ENCODE measurements at regions not wholly inside any gene's neighbourhood (a gene's known extent, or its start where the extent isn't known, plus 50 kb on each side); places are given as distances from the start of the nearest gene placed in this dataset.

- Mint-ChIP-seq H3K27me3 (peaks cover 2% of the 10 kb centered on the region), H3K4me3 (no peak overlapping the region), H3K4me1 (no peaks in the 10 kb centered on the region), H3K27ac (no peak overlapping the region), H3K36me3 (no peaks in the 10 kb centered on the region), H3K9me3 (peaks cover 0 to 1% (median 0%) of the 10 kb centered on the region in 3 donors)
Observed at GRCh38 chrX:40449956-40450706, 130.6 kb upstream of the ATP6AP2 start.

- Mint-ChIP-seq H3K27me3 (peaks cover 2% of the 10 kb centered on the region), H3K27ac (no peak overlapping the region), H3K4me3 (no peak overlapping the region), H3K9me3 (peaks cover 0 to 1% (median 0%) of the 10 kb centered on the region in 3 donors), H3K36me3 (no peaks in the 10 kb centered on the region), H3K4me1 (no peaks in the 10 kb centered on the region)
Observed at GRCh38 chrX:40449396-40449795, 131.4 kb upstream of the ATP6AP2 start.

- Mint-ChIP-seq H3K27me3 (peaks cover 2% of the 10 kb centered on the region), H3K27ac (no peak overlapping the region), H3K9me3 (peaks cover 0 to 1% (median 0%) of the 10 kb centered on the region in 3 donors), H3K4me3 (no peak overlapping the region), H3K36me3 (no peaks in the 10 kb centered on the region), H3K4me1 (no peaks in the 10 kb centered on the region)
Observed at GRCh38 chrX:40448793-40449192, 132.0 kb upstream of the ATP6AP2 start.

GRCh38 chrX:40446921-40447320 is 133.8 kb upstream of the ATP6AP2 start:
- H3K9me3 Mint-ChIP-seq = peaks cover 0 to 1% (median 0%) of the 10 kb centered on the region in 3 donors
- H3K4me1 Mint-ChIP-seq = no peaks in the 10 kb centered on the region
- H3K4me3 Mint-ChIP-seq = no peak overlapping the region
- H3K27me3 Mint-ChIP-seq = no peaks in the 10 kb centered on the region
- no peak overlapping the region for H3K27ac Mint-ChIP-seq
- H3K36me3 Mint-ChIP-seq = no peaks in the 10 kb centered on the region

GRCh38 chrX:40445691-40446090 is 135.1 kb upstream of the ATP6AP2 start:
- H3K36me3 Mint-ChIP-seq = no peaks in the 10 kb centered on the region

GRCh38 chrX:40444798-40445496 is 135.8 kb upstream of the ATP6AP2 start:
- Mint-ChIP-seq H3K36me3 (no peaks in the 10 kb centered on the region), H3K27ac (no peak overlapping the region), H3K4me1 (no peaks in the 10 kb centered on the region), H3K27me3 (peaks cover 2% of the 10 kb centered on the region), H3K9me3 (peaks cover 0 to 1% (median 0%) of the 10 kb centered on the region in 3 donors), H3K4me3 (no peak overlapping the region)

More at GRCh38 chrX:40445691-40446090, 135.1 kb upstream of the ATP6AP2 start:
- Mint-ChIP-seq H3K4me1 (no peaks in the 10 kb centered on the region), H3K27me3 (peaks cover 2% of the 10 kb centered on the region), H3K27ac (no peak overlapping the region), H3K4me3 (no peak overlapping the region), H3K9me3 (peaks cover 0 to 1% (median 0%) of the 10 kb centered on the region in 3 donors)

GRCh38 chrX:40444133-40444532 is 136.6 kb upstream of the ATP6AP2 start:
- Mint-ChIP-seq H3K9me3 (peaks cover 0 to 1% (median 0%) of the 10 kb centered on the region in 3 donors), H3K27ac (no peak overlapping the region), H3K4me1 (no peaks in the 10 kb centered on the region), H3K27me3 (peaks cover 2% of the 10 kb centered on the region), H3K4me3 (no peak overlapping the region), H3K36me3 (no peaks in the 10 kb centered on the region)

- no peak overlapping the region for H3K4me3 Mint-ChIP-seq
- no peaks in the 10 kb centered on the region for H3K4me1 Mint-ChIP-seq
- no peaks in the 10 kb centered on the region for H3K36me3 Mint-ChIP-seq
- H3K27me3 Mint-ChIP-seq = peaks cover 3% of the 10 kb centered on the region
- no peak overlapping the region for H3K27ac Mint-ChIP-seq
- H3K9me3 Mint-ChIP-seq = no peaks in the 10 kb centered on the region
Observed at GRCh38 chrX:40440866-40441265, 139.9 kb upstream of the ATP6AP2 start.

- H3K4me3 Mint-ChIP-seq = no peak overlapping the region
- no peaks in the 10 kb centered on the region for H3K4me1 Mint-ChIP-seq
- H3K9me3 Mint-ChIP-seq = no peaks in the 10 kb centered on the region
- peaks cover 7% of the 10 kb centered on the region for H3K27me3 Mint-ChIP-seq
- H3K36me3 Mint-ChIP-seq = peaks cover 2% of the 10 kb centered on the region
- no peak overlapping the region for H3K27ac Mint-ChIP-seq
Observed at GRCh38 chrX:40439625-40440532, 140.9 kb upstream of the ATP6AP2 start.

GRCh38 chrX:40437348-40437747 is 143.4 kb upstream of the ATP6AP2 start:
- Mint-ChIP-seq H3K4me3 (no peak overlapping the region), H3K27ac (no peak overlapping the region), H3K36me3 (peaks cover 2% of the 10 kb centered on the region), H3K27me3 (peaks cover 11% of the 10 kb centered on the region), H3K4me1 (no peaks in the 10 kb centered on the region), H3K9me3 (no peaks in the 10 kb centered on the region)

GRCh38 chrX:40434947-40435346 is 145.8 kb upstream of the ATP6AP2 start:
- H3K4me1 Mint-ChIP-seq = no peaks in the 10 kb centered on the region
- H3K36me3 Mint-ChIP-seq = peaks cover 5% of the 10 kb centered on the region
- peaks cover 9% of the 10 kb centered on the region for H3K27me3 Mint-ChIP-seq
- no peak overlapping the region for H3K4me3 Mint-ChIP-seq
- no peaks in the 10 kb centered on the region for H3K9me3 Mint-ChIP-seq
- H3K27ac Mint-ChIP-seq = no peak overlapping the region

- H3K27ac Mint-ChIP-seq = no peak overlapping the region
- no peaks in the 10 kb centered on the region for H3K4me1 Mint-ChIP-seq
- H3K27me3 Mint-ChIP-seq = peaks cover 9% of the 10 kb centered on the region
- no peaks in the 10 kb centered on the region for H3K9me3 Mint-ChIP-seq
- no peak overlapping the region for H3K4me3 Mint-ChIP-seq
- H3K36me3 Mint-ChIP-seq = peaks cover 5% of the 10 kb centered on the region
Observed at GRCh38 chrX:40434443-40434842, 146.3 kb upstream of the ATP6AP2 start.

GRCh38 chrX:40433160-40433559 is 147.6 kb upstream of the ATP6AP2 start:
- Mint-ChIP-seq H3K4me3 (no peak overlapping the region), H3K27me3 (peaks cover 10% of the 10 kb centered on the region), H3K27ac (no peak overlapping the region), H3K9me3 (peaks cover 0 to 1% (median 0%) of the 10 kb centered on the region in 3 donors), H3K4me1 (no peaks in the 10 kb centered on the region), H3K36me3 (peaks cover 5% of the 10 kb centered on the region)

- Mint-ChIP-seq H3K27me3 (peaks cover 9% of the 10 kb centered on the region), H3K27ac (no peak overlapping the region), H3K4me3 (no peak overlapping the region), H3K4me1 (peaks cover 0 to 2% (median 0%) of the 10 kb centered on the region in 3 donors), H3K36me3 (peaks cover 3% of the 10 kb centered on the region), H3K9me3 (peaks cover 3 to 11% (median 4%) of the 10 kb centered on the region in 3 donors)
Observed at GRCh38 chrX:40424259-40424658, 156.5 kb upstream of the ATP6AP2 start.

- Mint-ChIP-seq H3K4me3 (no peak overlapping the region), H3K9me3 (peaks cover 3 to 10% (median 4%) of the 10 kb centered on the region in 3 donors), H3K27me3 (peaks cover 7% of the 10 kb centered on the region), H3K4me1 (peaks cover 0 to 2% (median 0%) of the 10 kb centered on the region in 3 donors), H3K27ac (no peak overlapping the region), H3K36me3 (peaks cover 3% of the 10 kb centered on the region)
Observed at GRCh38 chrX:40423299-40423698, 157.5 kb upstream of the ATP6AP2 start.
